ENCODE measurements at regions not wholly inside any gene's neighbourhood (a gene's known extent, or its start where the extent isn't known, plus 50 kb on each side); places are given as distances from the start of the nearest gene placed in this dataset.

DNA sequence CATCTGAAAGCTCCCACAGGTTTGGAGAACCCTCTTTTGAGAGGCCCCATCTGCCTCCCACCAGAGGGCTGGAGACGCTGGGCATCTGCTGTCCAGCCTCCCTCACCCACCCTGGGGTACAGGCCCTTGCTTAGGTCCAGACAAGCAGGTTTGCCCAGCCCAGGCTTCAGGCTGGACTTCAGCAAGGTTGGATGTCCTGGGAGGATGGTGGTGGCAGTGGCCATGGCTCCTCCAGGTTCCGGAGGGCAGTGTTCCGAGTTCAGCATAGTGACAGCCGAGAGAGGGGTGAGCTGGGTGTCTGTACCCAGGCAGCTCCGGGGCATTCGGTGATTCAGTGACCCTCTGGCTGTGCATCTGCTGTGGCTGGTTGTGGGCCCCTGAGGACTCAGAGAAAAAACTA, 58.2 kb upstream of the HDAC4 start (continued):
- TF ChIP-seq, protein P1, sequence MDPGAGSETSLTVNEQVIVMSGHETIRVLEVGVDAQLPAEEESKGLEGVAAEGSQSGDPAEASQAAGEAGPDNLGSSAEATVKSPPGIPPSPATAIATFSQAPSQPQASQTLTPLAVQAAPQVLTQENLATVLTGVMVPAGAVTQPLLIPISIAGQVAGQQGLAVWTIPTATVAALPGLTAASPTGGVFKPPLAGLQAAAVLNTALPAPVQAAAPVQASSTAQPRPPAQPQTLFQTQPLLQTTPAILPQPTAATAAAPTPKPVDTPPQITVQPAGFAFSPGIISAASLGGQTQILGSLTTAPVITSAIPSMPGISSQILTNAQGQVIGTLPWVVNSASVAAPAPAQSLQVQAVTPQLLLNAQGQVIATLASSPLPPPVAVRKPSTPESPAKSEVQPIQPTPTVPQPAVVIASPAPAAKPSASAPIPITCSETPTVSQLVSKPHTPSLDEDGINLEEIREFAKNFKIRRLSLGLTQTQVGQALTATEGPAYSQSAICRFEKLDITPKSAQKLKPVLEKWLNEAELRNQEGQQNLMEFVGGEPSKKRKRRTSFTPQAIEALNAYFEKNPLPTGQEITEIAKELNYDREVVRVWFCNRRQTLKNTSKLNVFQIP (CRISPR knock-in tag; IDR thresholded peaks at IDR 0.05; ENCODE audit: borderline replicate concordance, low read depth), result no peak
- TF ChIP-seq ZFP30 (CRISPR knock-in tag; IDR thresholded peaks at IDR 0.05) (no peak), ARNTL (CRISPR knock-in tag; IDR thresholded peaks at IDR 0.05; ENCODE audit: borderline replicate concordance, low read depth) (no peak), BACH2 (CRISPR knock-in tag; IDR thresholded peaks at IDR 0.05; ENCODE audit: borderline replicate concordance) (no peak), ZNF70 (CRISPR knock-in tag; IDR thresholded peaks at IDR 0.05) (no peak), GLIS3 (CRISPR knock-in tag; IDR thresholded peaks at IDR 0.05) (no peak), OSR1 (CRISPR knock-in tag; IDR thresholded peaks at IDR 0.05) (no peak)
- TF ChIP-seq, protein P2, sequence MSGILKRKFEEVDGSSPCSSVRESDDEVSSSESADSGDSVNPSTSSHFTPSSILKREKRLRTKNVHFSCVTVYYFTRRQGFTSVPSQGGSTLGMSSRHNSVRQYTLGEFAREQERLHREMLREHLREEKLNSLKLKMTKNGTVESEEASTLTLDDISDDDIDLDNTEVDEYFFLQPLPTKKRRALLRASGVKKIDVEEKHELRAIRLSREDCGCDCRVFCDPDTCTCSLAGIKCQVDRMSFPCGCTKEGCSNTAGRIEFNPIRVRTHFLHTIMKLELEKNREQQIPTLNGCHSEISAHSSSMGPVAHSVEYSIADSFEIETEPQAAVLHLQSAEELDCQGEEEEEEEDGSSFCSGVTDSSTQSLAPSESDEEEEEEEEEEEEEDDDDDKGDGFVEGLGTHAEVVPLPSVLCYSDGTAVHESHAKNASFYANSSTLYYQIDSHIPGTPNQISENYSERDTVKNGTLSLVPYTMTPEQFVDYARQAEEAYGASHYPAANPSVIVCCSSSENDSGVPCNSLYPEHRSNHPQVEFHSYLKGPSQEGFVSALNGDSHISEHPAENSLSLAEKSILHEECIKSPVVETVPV (CRISPR knock-in tag; IDR thresholded peaks at IDR 0.05), result no peak
- TF ChIP-seq, protein P3, sequence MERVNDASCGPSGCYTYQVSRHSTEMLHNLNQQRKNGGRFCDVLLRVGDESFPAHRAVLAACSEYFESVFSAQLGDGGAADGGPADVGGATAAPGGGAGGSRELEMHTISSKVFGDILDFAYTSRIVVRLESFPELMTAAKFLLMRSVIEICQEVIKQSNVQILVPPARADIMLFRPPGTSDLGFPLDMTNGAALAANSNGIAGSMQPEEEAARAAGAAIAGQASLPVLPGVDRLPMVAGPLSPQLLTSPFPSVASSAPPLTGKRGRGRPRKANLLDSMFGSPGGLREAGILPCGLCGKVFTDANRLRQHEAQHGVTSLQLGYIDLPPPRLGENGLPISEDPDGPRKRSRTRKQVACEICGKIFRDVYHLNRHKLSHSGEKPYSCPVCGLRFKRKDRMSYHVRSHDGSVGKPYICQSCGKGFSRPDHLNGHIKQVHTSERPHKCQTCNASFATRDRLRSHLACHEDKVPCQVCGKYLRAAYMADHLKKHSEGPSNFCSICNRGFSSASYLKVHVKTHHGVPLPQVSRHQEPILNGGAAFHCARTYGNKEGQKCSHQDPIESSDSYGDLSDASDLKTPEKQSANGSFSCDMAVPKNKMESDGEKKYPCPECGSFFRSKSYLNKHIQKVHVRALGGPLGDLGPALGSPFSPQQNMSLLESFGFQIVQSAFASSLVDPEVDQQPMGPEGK (CRISPR knock-in tag; IDR thresholded peaks at IDR 0.05; ENCODE audit: borderline replicate concordance), result no peak

DNA sequence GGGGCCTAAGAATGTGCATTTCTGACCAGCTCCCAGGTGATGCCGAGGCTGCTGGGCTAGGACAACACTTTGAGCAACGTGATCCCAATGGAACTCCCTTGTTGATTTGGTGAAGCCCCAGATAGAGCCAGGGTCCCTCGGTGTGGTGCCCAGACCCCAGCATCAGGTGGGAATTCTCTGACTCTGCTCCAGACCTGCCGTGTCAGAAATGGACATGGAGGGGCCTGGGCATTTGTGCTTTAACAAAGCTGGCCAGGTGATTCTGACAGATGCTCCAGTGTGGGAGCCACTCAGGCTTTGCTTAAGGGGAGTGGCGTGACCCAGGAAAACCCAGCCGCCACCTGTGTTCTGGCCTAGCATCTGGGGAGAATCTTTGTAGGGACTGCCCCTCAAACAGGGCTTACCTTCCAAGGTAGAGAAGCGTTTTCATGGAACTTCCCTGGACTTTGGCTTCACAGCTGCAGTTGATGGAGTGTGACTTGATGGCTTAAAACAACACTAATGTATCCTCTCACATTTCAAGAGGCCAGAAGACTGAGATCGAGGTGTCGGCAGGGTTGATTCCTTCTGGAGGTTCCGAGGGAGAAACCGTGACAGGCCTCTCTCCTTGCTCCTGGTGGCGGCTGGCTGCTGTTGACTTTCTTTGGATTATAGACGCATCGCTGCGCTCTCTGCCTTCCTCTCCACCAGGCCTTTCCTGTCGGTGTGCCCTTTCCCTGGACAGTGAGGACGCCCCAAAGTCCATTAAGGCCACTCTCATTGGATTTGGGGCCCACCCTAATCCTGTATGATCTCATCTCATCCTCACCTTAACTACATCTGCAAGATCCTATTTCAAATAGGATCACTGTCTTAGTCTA, 57.0 kb upstream of the HDAC4 start:
- TF ChIP-seq ZC3H10 (CRISPR knock-in tag; IDR thresholded peaks at IDR 0.05) (no peak), ZNF8 (CRISPR knock-in tag; IDR thresholded peaks at IDR 0.05) (no peak), ZFP3 (CRISPR knock-in tag; IDR thresholded peaks at IDR 0.05) (no peak), ISL1 (CRISPR knock-in tag; IDR thresholded peaks at IDR 0.05) (no peak), GLIS3 (CRISPR knock-in tag; IDR thresholded peaks at IDR 0.05) (no peak), OSR1 (CRISPR knock-in tag; IDR thresholded peaks at IDR 0.05) (no peak), TCF4 (CRISPR knock-in tag; IDR thresholded peaks at IDR 0.05; ENCODE audit: borderline replicate concordance) (no peak), SNAI2 (CRISPR knock-in tag; IDR thresholded peaks at IDR 0.05) (no peak), TOX (CRISPR knock-in tag; IDR thresholded peaks at IDR 0.05; ENCODE audit: borderline replicate concordance) (no peak), ESRRG (CRISPR knock-in tag; IDR thresholded peaks at IDR 0.05) (no peak), ZFP30 (CRISPR knock-in tag; IDR thresholded peaks at IDR 0.05) (no peak), CSDC2 (CRISPR knock-in tag; IDR thresholded peaks at IDR 0.05) (no peak), BACH2 (CRISPR knock-in tag; IDR thresholded peaks at IDR 0.05; ENCODE audit: borderline replicate concordance) (no peak), ZNF565 (CRISPR knock-in tag; conservative IDR thresholded peaks at IDR 0.05; ENCODE audit: low read depth) (no peak), ZNF70 (CRISPR knock-in tag; IDR thresholded peaks at IDR 0.05) (no peak)
- TF ChIP-seq, protein P4, sequence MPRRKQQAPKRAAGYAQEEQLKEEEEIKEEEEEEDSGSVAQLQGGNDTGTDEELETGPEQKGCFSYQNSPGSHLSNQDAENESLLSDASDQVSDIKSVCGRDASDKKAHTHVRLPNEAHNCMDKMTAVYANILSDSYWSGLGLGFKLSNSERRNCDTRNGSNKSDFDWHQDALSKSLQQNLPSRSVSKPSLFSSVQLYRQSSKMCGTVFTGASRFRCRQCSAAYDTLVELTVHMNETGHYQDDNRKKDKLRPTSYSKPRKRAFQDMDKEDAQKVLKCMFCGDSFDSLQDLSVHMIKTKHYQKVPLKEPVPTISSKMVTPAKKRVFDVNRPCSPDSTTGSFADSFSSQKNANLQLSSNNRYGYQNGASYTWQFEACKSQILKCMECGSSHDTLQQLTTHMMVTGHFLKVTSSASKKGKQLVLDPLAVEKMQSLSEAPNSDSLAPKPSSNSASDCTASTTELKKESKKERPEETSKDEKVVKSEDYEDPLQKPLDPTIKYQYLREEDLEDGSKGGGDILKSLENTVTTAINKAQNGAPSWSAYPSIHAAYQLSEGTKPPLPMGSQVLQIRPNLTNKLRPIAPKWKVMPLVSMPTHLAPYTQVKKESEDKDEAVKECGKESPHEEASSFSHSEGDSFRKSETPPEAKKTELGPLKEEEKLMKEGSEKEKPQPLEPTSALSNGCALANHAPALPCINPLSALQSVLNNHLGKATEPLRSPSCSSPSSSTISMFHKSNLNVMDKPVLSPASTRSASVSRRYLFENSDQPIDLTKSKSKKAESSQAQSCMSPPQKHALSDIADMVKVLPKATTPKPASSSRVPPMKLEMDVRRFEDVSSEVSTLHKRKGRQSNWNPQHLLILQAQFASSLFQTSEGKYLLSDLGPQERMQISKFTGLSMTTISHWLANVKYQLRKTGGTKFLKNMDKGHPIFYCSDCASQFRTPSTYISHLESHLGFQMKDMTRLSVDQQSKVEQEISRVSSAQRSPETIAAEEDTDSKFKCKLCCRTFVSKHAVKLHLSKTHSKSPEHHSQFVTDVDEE (CRISPR knock-in tag; IDR thresholded peaks at IDR 0.05), result no peak
- TF ChIP-seq, protein P5, sequence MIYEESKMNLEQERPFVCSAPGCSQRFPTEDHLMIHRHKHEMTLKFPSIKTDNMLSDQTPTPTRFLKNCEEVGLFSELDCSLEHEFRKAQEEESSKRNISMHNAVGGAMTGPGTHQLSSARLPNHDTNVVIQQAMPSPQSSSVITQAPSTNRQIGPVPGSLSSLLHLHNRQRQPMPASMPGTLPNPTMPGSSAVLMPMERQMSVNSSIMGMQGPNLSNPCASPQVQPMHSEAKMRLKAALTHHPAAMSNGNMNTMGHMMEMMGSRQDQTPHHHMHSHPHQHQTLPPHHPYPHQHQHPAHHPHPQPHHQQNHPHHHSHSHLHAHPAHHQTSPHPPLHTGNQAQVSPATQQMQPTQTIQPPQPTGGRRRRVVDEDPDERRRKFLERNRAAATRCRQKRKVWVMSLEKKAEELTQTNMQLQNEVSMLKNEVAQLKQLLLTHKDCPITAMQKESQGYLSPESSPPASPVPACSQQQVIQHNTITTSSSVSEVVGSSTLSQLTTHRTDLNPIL (CRISPR knock-in tag; IDR thresholded peaks at IDR 0.05; ENCODE audit: low read depth), result no peak
- TF ChIP-seq, protein P2 (CRISPR knock-in tag; IDR thresholded peaks at IDR 0.05), result no peak
- TF ChIP-seq, protein P1 (CRISPR knock-in tag; IDR thresholded peaks at IDR 0.05; ENCODE audit: borderline replicate concordance, low read depth), result no peak
- TF ChIP-seq, protein P3 (CRISPR knock-in tag; IDR thresholded peaks at IDR 0.05; ENCODE audit: borderline replicate concordance), result no peak
- ATAC-seq, result no peak
